ENCODE measurements at regions not wholly inside any gene's neighbourhood (a gene's known extent, or its start where the extent isn't known, plus 50 kb on each side); places are given as distances from the start of the nearest gene placed in this dataset.

GRCh38 chr5:130455175-130455574, 550.9 kb downstream of the CHSY3 start:
- TF ChIP-seq CTCF (IDR thresholded peaks at IDR 0.05) (no peak), EZH2 (IDR thresholded peaks at IDR 0.05) (no peak), EZH2phosphoT487 (IDR thresholded peaks at IDR 0.05) (no peak)

All from neural progenitor cell (in vitro differentiated cells).